ENCODE measurements at regions not wholly inside any gene's neighbourhood (a gene's known extent, or its start where the extent isn't known, plus 50 kb on each side); places are given as distances from the start of the nearest gene placed in this dataset.

DNA sequence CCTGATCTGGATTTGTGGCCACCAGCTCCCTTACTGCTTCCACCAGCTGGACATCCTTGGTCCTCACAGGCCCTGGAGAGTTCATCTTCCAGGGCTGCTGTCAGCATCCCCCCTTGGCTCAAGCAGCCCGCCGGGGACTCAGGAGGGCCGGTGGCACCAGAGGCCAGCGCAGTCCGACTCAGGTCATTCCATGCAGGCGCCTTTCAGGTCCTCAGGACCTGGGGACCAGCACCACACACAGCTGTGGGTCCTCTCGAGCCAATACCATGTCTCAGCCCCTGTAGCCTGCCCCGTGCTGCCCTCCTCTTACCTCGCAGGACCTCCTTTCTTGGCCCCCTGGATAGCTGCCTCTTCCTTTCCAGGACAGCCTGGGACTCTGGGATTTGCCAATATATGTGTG is 145.5 kb downstream of the BMS1 start:
- Histone ChIP-seq H4K8ac (ENCODE audit: low read depth in 2 of 2, low read length in 2 of 2) (no peak overlapping the region), H2BK5ac (ENCODE audit: low read depth, low read length, poor library complexity, severe bottlenecking) (no peak overlapping the region), H3K4me2 (ENCODE audit: low read depth, low read length) (no peak overlapping the region), H4K5ac (ENCODE audit: low read depth, low read length) (no peak overlapping the region), H2AK5ac (ENCODE audit: low read depth, low read length) (no peak overlapping the region), H3K18ac (ENCODE audit: low read depth, low read length) (no peak overlapping the region), H3K36me3 (ENCODE audit: control insufficient read depth, insufficient read depth, low read length) (no peaks in the 10 kb centered on the region), H2AK9ac (replicated peaks; ENCODE audit: low read depth, low read length, poor library complexity) (no peak overlapping the region), H3K56ac (ENCODE audit: extremely low read depth, insufficient read depth, low read length) (no peak overlapping the region), H3K27me3 (ENCODE audit: control insufficient read depth, insufficient read depth, low read length) (peaks cover 12% of the 10 kb centered on the region), H2AFZ (replicated peaks; ENCODE audit: low read length, poor library complexity) (no peak overlapping the region), H4K20me1 (ENCODE audit: insufficient read depth, low read length) (no peaks in the 10 kb centered on the region), H3K9me1 (ENCODE audit: insufficient read depth, low read length) (no peaks in the 10 kb centered on the region), H3K4me3 (ENCODE audit: insufficient read depth, low read depth, low read length) (no peak overlapping the region), H3K9ac (ENCODE audit: low read depth, low read length) (no peak overlapping the region), H3K23ac (ENCODE audit: low read depth, low read length) (no peak overlapping the region), H4K91ac (ENCODE audit: insufficient read depth, low read depth, low read length) (no peak overlapping the region), H2BK20ac (ENCODE audit: low read depth, low read length) (no peak overlapping the region), H3K27ac (ENCODE audit: insufficient read depth, low read length) (no peak overlapping the region), H3K9me3 (ENCODE audit: control insufficient read depth, insufficient read depth, low read length) (no peaks in the 10 kb centered on the region), H2BK15ac (ENCODE audit: low read depth, low read length) (no peak overlapping the region), H3K4me1 (ENCODE audit: control insufficient read depth, insufficient read depth, low read length) (no peaks in the 10 kb centered on the region), H3K4ac (ENCODE audit: low read depth, low read length) (no peak overlapping the region), H3K79me1 (ENCODE audit: low read depth in 1 of 2, low read length in 2 of 2) (no peaks in the 10 kb centered on the region), H2BK120ac (ENCODE audit: low read depth, low read length) (no peak overlapping the region), H3K14ac (replicated peaks; ENCODE audit: low read depth, low read length) (no peak overlapping the region)
- BruUV-seq (replicated peaks), result no TSS peak
- intact Hi-C loops (cut with micrococcal nuclease) (no loop called here), in situ Hi-C loops (cut with MboI; ENCODE audit: low sequenced_read_pairs) (no loop called here), dilution Hi-C loops (cut with HindIII; ENCODE audit: low sequenced_read_pairs, unreplicated experiment) (no loop called here)
- no peak for TF ChIP-seq MAFK (IDR thresholded peaks at IDR 0.05; ENCODE audit: low read depth, low read length)
- TF ChIP-seq SMC3 (IDR thresholded peaks at IDR 0.05; ENCODE audit: low read depth, low read length), result no peak
- TF ChIP-seq, protein P1, sequence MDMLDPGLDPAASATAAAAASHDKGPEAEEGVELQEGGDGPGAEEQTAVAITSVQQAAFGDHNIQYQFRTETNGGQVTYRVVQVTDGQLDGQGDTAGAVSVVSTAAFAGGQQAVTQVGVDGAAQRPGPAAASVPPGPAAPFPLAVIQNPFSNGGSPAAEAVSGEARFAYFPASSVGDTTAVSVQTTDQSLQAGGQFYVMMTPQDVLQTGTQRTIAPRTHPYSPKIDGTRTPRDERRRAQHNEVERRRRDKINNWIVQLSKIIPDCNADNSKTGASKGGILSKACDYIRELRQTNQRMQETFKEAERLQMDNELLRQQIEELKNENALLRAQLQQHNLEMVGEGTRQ (IDR thresholded peaks at IDR 0.05; ENCODE audit: low read depth, low read length), result no peak
- no peak for TF ChIP-seq FOS (IDR thresholded peaks at IDR 0.05; ENCODE audit: low read depth, low read length)
- no peak for TF ChIP-seq NFE2L2 (IDR thresholded peaks at IDR 0.05; ENCODE audit: low read depth, low read length)
- TF ChIP-seq, protein P2, sequence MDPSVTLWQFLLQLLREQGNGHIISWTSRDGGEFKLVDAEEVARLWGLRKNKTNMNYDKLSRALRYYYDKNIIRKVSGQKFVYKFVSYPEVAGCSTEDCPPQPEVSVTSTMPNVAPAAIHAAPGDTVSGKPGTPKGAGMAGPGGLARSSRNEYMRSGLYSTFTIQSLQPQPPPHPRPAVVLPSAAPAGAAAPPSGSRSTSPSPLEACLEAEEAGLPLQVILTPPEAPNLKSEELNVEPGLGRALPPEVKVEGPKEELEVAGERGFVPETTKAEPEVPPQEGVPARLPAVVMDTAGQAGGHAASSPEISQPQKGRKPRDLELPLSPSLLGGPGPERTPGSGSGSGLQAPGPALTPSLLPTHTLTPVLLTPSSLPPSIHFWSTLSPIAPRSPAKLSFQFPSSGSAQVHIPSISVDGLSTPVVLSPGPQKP (IDR thresholded peaks at IDR 0.05; ENCODE audit: borderline replicate concordance, low read depth, low read length), result no peak
- no peak for TF ChIP-seq MXI1 (IDR thresholded peaks at IDR 0.05; ENCODE audit: borderline replicate concordance, low read depth, low read length)
- TF ChIP-seq BHLHE40 (IDR thresholded peaks at IDR 0.05; ENCODE audit: low read depth, low read length), result no peak
- TF ChIP-seq POLR2A (IDR thresholded peaks at IDR 0.05; ENCODE audit: low read depth, low read length), result no peak
- TF ChIP-seq RCOR1 (IDR thresholded peaks at IDR 0.05; ENCODE audit: insufficient replicate concordance, low read length), result no peak
- TF ChIP-seq MAZ (IDR thresholded peaks at IDR 0.05; ENCODE audit: borderline replicate concordance, low read depth, low read length), result no peak
- no peak for TF ChIP-seq RAD21 (IDR thresholded peaks at IDR 0.05; ENCODE audit: low read length)
- TF ChIP-seq, protein P3, sequence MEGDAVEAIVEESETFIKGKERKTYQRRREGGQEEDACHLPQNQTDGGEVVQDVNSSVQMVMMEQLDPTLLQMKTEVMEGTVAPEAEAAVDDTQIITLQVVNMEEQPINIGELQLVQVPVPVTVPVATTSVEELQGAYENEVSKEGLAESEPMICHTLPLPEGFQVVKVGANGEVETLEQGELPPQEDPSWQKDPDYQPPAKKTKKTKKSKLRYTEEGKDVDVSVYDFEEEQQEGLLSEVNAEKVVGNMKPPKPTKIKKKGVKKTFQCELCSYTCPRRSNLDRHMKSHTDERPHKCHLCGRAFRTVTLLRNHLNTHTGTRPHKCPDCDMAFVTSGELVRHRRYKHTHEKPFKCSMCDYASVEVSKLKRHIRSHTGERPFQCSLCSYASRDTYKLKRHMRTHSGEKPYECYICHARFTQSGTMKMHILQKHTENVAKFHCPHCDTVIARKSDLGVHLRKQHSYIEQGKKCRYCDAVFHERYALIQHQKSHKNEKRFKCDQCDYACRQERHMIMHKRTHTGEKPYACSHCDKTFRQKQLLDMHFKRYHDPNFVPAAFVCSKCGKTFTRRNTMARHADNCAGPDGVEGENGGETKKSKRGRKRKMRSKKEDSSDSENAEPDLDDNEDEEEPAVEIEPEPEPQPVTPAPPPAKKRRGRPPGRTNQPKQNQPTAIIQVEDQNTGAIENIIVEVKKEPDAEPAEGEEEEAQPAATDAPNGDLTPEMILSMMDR (conservative IDR thresholded peaks at IDR 0.05; ENCODE audit: low read depth, low read length), result no peak
- no peak for TF ChIP-seq CEBPB (IDR thresholded peaks at IDR 0.05; ENCODE audit: low read depth, low read length)
- no peak for TF ChIP-seq RFX5 (IDR thresholded peaks at IDR 0.05; ENCODE audit: low read depth, low read length)
- TF ChIP-seq CHD1 (IDR thresholded peaks at IDR 0.05; ENCODE audit: low read depth, low read length), result no peak
- ChIA-PET POLR2A (ENCODE audit: unreplicated experiment) (no interaction called here), CTCF (no interaction called here)
- no peak for ATAC-seq (ENCODE audit: low read depth)
- 54% methylated on average over 5 of the region's 9 CpGs; no CpG with 5 or more reads in 1 of the 2 experiments for WGBS, 2 experiments (ENCODE audit: extremely low coverage in 2 of 2, insufficient read length in 1 of 2)
- no peak for DNase-seq

Data from IMR-90 (cell line).